Uterus (tissue), 3 donors: ENCODE measurements at regions not wholly inside any gene's neighbourhood (a gene's known extent, or its start where the extent isn't known, plus 50 kb on each side); places are given as distances from the start of the nearest gene placed in this dataset.

Experiments used
- DNase-seq, 2 donors: peaks; one replicate each; pipeline ENCODE4 v3.0.0-alpha.2; 2019 to 2020
- H3K27ac ChIP-seq, 2 donors: fragments of 200-600 bp; sonication (generic); 1 replicate in 1 of 2; 2 replicates in 1 of 2; pipeline ENCODE4 v1.5.1; 2016 to 2018
- H3K27me3 ChIP-seq, 2 donors: fragments of 200-600 bp; sonication (generic); one replicate each; pipeline ENCODE4 v1.5.1; 2018 to 2019; ENCODE audit warnings: control low read depth in 1 of 2
- H3K36me3 ChIP-seq, 2 donors: fragments of 200-600 bp; sonication (generic); one replicate each; pipeline ENCODE4 v1.5.1; 2019; ENCODE audit warnings: control low read depth in 1 of 2
- H3K4me1 ChIP-seq, 2 donors: fragments of 200-600 bp; sonication (generic); one replicate each; pipeline ENCODE4 v1.5.1; 2018 to 2019; ENCODE audit warnings: control low read depth in 1 of 2
- H3K4me3 ChIP-seq, 2 donors: fragments of 200-600 bp; sonication (generic); 1 replicate in 1 of 2; 2 replicates in 1 of 2; pipeline ENCODE4 v1.5.1; 2018 to 2019; ENCODE audit warnings: mild to moderate bottlenecking in 1 of 2
- H3K9me3 ChIP-seq, 2 donors: fragments of 200-600 bp; sonication (generic); one replicate each; pipeline ENCODE4 v1.5.1; 2019; ENCODE audit warnings: control low read depth in 1 of 2
- POLR2A ChIP-seq, 2 donors: fragments of 450-650 bp; IDR thresholded peaks; one replicate each; pipeline ENCODE4 v1.6.1; 2016; ENCODE audit warnings: antibody characterized with exemption in 2 of 2, mild to moderate bottlenecking in 1 of 2, moderate library complexity in 1 of 2
- intact Hi-C: fragments of 100-400 bp; cut with DNase I; formaldehyde crosslinking; loops from one replicate; pipeline ENCODE4 v1.15.1; 2023; ENCODE audit warnings: low total_unique reads
- TF ChIP-seq, protein P1 (sequence below), 4 experiments: fragments of 200-600 bp in 2 of 4; fragments of 450-650 bp in 2 of 4; sonication (generic) in 2 of 4; IDR thresholded peaks; one replicate each; pipeline ENCODE4 v1.5.1; 2016 to 2019; ENCODE audit warnings: antibody characterized with exemption in 4 of 4, mild to moderate bottlenecking in 2 of 4, moderate library complexity in 1 of 4
- donor health status: DM: yes; HTN: yes; CAD: no.

DNA sequence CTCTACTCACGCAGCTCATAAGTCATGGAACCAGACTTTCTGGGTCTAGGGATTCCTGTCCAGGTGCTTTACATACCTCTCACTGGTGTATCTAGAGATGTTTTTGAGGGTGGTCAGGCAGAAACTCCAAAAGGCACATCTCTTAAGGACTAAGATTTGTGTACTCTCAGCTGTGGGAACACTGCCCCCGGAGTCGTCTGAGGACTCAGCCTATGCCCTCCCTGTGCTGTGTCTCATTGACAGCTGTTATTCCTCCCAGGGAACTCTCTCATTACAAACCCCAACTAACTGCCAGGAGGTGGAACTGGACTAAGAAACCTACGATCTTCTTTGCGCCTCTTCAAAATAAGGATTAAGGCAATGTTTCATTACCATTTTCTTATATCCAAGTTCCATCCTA, 293.9 kb upstream of the DLGAP1 start:
- intact Hi-C loops, result no loop called here
- Histone ChIP-seq H3K4me3 (no peak overlapping the region), H3K27me3 (no peaks in the 10 kb centered on the region)

DNA sequence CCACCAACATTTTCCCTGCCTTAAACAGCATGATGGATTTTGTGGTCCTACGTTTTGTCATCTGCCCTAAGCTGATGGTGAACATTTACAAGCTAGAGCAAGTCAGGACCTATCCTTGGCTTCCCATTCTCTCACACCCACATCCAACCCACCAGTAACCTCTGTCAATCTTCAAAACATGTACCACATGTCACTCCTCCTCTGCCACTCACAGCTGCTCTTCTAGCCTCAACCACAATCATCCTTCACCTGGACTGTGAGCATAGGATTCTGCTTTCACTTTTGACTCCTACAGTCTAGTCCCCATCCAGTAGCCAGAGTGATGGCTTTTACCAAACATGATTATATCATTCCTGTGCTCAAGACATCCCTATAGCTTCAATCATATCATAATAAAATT, 279.8 kb upstream of the DLGAP1 start:
- Histone ChIP-seq H3K27ac (no peak overlapping the region), H3K36me3 (no peaks in the 10 kb centered on the region), H3K27me3 (no peaks in the 10 kb centered on the region), H3K4me3 (no peak overlapping the region), H3K4me1 (no peaks in the 10 kb centered on the region), H3K9me3 (no peaks in the 10 kb centered on the region)
- intact Hi-C loops, result no loop called here
- no peak for TF ChIP-seq POLR2A (IDR thresholded peaks at IDR 0.05)
- TF ChIP-seq, protein P1, sequence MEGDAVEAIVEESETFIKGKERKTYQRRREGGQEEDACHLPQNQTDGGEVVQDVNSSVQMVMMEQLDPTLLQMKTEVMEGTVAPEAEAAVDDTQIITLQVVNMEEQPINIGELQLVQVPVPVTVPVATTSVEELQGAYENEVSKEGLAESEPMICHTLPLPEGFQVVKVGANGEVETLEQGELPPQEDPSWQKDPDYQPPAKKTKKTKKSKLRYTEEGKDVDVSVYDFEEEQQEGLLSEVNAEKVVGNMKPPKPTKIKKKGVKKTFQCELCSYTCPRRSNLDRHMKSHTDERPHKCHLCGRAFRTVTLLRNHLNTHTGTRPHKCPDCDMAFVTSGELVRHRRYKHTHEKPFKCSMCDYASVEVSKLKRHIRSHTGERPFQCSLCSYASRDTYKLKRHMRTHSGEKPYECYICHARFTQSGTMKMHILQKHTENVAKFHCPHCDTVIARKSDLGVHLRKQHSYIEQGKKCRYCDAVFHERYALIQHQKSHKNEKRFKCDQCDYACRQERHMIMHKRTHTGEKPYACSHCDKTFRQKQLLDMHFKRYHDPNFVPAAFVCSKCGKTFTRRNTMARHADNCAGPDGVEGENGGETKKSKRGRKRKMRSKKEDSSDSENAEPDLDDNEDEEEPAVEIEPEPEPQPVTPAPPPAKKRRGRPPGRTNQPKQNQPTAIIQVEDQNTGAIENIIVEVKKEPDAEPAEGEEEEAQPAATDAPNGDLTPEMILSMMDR (IDR thresholded peaks at IDR 0.05), result no peak
- no peak for DNase-seq

More for the DNA sequence above, 293.9 kb upstream of the DLGAP1 start:
- Histone ChIP-seq H3K36me3 (no peaks in the 10 kb centered on the region), H3K27ac (no peak overlapping the region), H3K4me1 (no peaks in the 10 kb centered on the region), H3K9me3 (no peaks in the 10 kb centered on the region)
- TF ChIP-seq, protein P1 (IDR thresholded peaks at IDR 0.05), result no peak
- no peak for TF ChIP-seq POLR2A (IDR thresholded peaks at IDR 0.05)
- DNase-seq, result no peak

DNA sequence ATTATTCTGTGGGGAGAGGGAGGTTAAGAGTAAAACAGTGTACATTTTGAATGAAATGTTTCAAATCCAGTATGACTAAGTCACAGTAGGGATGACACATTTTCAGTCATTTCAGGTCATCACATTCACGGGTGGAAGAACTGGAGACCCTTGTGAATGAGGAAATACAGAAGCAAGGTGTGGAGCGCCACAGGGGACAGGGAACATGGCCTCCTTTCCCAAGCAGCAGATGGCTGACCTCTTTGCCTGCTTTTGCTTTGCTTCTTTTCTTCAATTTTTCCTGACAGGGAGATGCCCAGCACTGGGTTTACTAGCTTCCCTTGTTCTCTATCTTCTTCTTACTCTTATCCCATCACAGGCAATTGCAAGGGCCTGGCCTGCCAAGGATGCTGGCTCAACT, 278.9 kb upstream of the DLGAP1 start:
- intact Hi-C loops, result no loop called here
- TF ChIP-seq POLR2A (IDR thresholded peaks at IDR 0.05), result no peak
- TF ChIP-seq, protein P1 (IDR thresholded peaks at IDR 0.05), result no peak
- no peak for DNase-seq

DNA sequence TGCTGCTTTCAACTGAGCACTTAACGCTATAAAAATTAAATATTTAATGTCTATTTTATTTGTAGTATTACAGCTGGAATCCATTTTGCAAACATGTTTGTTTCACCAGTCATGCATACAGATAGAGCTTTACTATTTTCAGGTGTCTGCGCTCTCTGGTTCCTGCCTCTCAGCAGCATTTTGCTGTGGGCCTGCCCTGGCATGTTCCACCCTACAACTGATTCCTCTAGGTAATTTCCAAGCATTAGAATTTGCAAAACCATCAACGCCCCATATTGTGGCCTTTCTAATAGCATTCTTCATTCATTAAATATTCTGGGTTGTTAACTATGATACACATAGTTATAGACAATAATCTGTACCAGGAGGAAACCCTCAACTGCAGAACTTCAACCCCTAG, 266.4 kb upstream of the DLGAP1 start:
- no peak overlapping the region for H3K4me3 ChIP-seq
- no peaks in the 10 kb centered on the region for H3K4me1 ChIP-seq
- H3K27ac ChIP-seq, result no peak overlapping the region
- no peaks in the 10 kb centered on the region for H3K36me3 ChIP-seq
- DNase-seq, result no peak
- no peaks in the 10 kb centered on the region for H3K9me3 ChIP-seq
- no peaks in the 10 kb centered on the region for H3K27me3 ChIP-seq
- TF ChIP-seq, protein P1 (IDR thresholded peaks at IDR 0.05), result no peak
- TF ChIP-seq POLR2A (IDR thresholded peaks at IDR 0.05), result no peak
- intact Hi-C loops, result no loop called here

More for the DNA sequence above, 278.9 kb upstream of the DLGAP1 start:
- Histone ChIP-seq H3K4me1 (no peaks in the 10 kb centered on the region), H3K27me3 (no peaks in the 10 kb centered on the region), H3K4me3 (no peak overlapping the region), H3K36me3 (no peaks in the 10 kb centered on the region), H3K9me3 (no peaks in the 10 kb centered on the region), H3K27ac (no peak overlapping the region)

DNA sequence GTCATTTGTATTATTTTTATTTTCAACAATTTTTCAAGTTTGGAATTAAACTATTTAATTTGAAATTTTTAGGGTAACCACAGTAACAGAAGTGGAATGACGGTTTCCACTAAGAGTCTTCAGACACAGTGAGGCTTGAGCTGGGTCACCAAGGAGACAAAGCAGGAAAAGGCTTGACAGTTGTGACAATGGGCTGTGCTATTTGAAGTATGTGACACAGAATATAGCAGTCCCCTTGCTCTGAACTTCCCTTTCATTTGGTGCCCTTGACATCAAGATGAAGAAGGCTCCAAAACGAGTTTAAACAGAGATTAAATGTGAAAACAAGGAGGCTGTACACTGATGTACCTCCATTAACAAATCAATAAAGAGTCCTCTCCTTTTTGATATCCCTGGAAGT, 265.4 kb upstream of the DLGAP1 start:
- Histone ChIP-seq H3K27ac (no peak overlapping the region), H3K9me3 (no peaks in the 10 kb centered on the region), H3K27me3 (no peaks in the 10 kb centered on the region), H3K36me3 (no peaks in the 10 kb centered on the region), H3K4me1 (no peaks in the 10 kb centered on the region), H3K4me3 (no peak overlapping the region)
- no peak for DNase-seq
- intact Hi-C loops, result no loop called here
- no peak for TF ChIP-seq POLR2A (IDR thresholded peaks at IDR 0.05)
- TF ChIP-seq, protein P1 (IDR thresholded peaks at IDR 0.05), result no peak
